ENCODE measurements at regions not wholly inside any gene's neighbourhood (a gene's known extent, or its start where the extent isn't known, plus 50 kb on each side); places are given as distances from the start of the nearest gene placed in this dataset.
"Not testable (repeated sequence)": the region's sequence is repeated elsewhere in the genome, so short reads cannot be mapped to it uniquely, and the experiment has no call there.

DNA sequence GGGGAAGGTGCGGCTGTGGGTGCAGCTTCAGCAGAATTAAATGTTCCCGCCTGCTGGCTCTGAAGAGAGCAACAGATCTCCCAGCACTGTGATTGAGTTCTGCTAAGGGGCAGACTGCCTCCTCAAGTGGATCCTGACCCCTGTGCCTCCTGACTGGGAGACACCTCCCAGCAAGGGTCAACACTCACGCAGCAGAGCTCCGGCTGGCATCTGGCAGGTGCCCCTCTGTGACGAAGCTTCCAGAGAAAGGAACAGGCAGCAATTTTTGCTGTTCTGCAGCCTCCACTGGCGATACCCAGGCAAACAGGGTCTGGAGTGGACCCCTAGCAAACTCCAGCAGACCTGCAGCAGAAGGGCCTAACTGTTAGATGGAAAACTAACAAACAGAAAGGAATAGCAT, 454.3 kb upstream of the MIR17HG start:
- DNase-seq (ENCODE audit: low read depth, low spot score): not testable (repeated sequence)

DNA sequence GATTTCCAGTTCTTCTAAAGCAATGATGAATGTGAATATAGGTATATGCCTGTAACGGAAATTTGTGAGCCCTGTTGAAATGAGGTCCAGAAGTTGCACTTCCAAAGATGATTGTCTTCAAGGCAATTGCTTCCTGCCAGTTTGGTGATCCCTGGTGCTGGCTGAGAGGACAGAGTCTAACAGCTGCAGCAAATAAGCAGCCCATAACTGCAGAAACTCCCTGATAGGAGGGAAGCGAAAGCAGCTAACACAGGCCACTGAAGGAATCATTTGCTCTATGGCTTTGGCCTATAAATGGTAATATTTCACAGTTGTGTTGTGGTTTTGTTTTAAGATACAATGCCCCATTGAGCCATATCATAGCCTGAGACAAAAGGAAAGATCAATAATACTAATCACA, 451.5 kb upstream of the MIR17HG start:
- no peak for DNase-seq (ENCODE audit: low read depth, low spot score)

GRCh38 chr13:90898811-90899210, 448.7 kb upstream of the MIR17HG start:
- DNase-seq (ENCODE audit: low read depth, low spot score): no peak

GRCh38 chr13:90899416-90899815, 448.1 kb upstream of the MIR17HG start:
- no peak for DNase-seq (ENCODE audit: low read depth, low spot score)

DNA sequence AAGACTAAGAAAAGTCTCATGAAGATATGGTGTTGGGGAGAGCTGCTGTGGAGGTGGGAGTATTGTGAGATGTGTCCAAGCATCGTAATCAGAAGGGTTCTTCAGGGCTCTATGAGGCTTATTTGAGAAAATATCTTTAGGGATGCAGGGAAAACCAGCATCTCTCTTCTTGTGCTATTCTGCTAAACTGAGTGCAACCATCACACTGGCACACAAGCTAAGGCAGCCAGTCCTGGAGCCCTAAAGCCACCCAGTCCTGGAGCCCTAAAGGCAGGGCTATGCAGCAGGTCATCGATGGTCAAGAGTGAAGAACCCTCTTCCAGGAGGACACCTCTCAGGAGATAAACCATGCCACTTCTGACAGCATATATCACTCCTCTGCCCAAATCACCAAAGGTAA, 445.2 kb upstream of the MIR17HG start:
- no peak for DNase-seq (ENCODE audit: low read depth, low spot score)

DNA sequence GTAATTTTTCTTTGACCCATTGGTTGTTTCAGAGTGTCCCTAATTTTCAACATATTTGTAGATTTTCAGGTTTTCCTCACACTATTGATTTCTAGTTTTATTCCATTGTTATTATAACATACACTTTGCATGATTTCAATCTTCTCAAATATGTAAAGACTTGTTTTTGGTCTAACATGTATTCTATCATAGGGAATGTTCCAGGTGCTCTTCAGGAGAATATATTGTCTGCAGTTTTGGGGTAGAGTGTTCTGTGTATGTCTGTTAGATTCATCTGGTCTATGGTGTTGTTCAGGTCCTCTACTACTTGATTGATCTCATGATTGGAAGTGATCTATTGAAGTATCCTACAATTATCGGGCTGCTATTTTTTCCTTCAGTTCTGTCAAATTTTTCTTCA, 440.9 kb upstream of the MIR17HG start:
- no peak for DNase-seq (ENCODE audit: low read depth, low spot score)

GRCh38 chr13:90908792-90909191, 438.7 kb upstream of the MIR17HG start:
- DNase-seq (ENCODE audit: low read depth, low spot score): no peak

- DNase-seq (ENCODE audit: low read depth, low spot score): no peak
Observed at GRCh38 chr13:90910018-90910639, 437.4 kb upstream of the MIR17HG start.

- no peak for DNase-seq (ENCODE audit: low read depth, low spot score)
Observed at GRCh38 chr13:90912247-90912646, 435.2 kb upstream of the MIR17HG start.

GRCh38 chr13:90918536-90918935, 429.0 kb upstream of the MIR17HG start:
- no peak for DNase-seq (ENCODE audit: low read depth, low spot score)

DNA sequence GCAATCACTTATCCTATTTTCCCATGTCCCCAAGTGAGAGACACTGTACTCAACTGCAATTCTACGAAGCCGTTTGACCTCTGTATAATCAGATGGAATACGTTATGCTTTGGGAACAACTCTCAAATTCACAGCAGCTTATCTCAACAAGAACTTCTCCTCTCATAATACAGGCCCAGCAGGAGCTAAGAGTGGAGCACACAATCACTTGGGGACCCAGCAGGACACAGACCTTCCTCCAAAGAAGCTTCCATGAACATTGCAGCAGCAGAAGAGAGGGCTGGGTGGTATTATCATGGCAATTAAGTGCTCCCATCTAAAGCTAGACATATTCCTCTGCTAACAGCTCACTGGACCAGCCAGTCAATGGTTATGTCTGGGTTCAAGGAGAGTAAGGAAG, 428.3 kb upstream of the MIR17HG start:
- no peak for DNase-seq (ENCODE audit: low read depth, low spot score)

- DNase-seq (ENCODE audit: low read depth, low spot score): no peak
Observed at GRCh38 chr13:90926459-90926858, 421.0 kb upstream of the MIR17HG start.

DNA sequence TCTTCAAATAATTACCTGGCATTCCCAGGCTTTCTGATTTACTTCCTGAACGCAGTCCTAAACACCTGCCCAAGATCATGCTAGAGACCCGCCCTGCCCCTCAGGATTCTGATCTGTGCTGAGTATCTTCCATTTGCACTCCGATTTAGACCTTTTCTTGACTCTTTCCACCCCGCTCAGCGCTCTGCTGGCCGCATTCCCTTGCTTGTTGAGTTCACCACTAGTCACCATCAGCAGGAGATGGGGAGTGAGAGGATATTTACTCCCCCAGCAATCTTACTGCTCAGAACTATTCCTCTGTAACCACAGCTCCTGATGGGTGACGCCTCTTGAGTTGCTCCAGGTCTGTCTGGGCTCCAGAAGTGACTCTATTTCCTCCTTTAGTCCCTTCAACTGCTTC, 419.4 kb upstream of the MIR17HG start:
- DNase-seq (ENCODE audit: low read depth, low spot score): no peak

GRCh38 chr13:90933097-90933826, 414.2 kb upstream of the MIR17HG start:
- no peak for DNase-seq (ENCODE audit: low read depth, low spot score)

DNA sequence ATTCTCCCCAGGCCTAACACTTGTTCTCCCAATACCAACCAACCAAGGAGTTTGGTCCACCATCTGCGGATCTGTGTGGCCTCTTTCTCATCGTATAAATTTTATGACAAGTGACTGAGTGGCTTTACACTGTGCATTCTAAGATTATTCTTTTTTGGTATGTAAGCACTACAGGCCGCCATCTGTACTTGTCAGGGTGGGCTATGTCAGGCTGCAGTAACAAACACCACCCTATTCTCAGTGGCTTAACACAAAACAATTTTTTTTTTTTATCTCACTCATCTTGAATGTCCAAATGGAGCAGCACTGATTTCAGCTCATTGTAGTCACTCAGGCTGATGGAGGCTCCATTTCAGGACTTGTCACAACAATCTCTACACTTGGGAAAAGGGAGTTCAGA, 412.7 kb upstream of the MIR17HG start:
- no peak for DNase-seq (ENCODE audit: low read depth, low spot score)

DNA sequence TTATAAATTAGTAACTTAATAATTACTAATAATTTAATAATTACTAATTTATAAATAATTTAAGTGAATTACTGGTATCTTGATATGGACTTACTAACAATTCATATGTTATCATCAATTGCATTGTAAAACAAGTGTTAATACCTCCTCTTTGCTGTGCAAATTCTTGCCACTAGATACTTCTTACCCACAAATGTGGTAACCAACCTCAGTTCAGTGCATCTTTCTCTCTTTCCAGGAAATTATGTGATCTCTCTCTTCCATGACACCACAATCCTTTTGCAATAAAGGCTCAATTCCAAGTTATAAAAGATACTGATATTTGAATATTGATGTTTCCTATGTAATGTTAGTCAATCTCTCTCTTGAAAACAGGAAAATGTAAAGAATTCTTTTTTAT, 408.6 kb upstream of the MIR17HG start:
- DNase-seq (ENCODE audit: low read depth, low spot score): no peak

DNA sequence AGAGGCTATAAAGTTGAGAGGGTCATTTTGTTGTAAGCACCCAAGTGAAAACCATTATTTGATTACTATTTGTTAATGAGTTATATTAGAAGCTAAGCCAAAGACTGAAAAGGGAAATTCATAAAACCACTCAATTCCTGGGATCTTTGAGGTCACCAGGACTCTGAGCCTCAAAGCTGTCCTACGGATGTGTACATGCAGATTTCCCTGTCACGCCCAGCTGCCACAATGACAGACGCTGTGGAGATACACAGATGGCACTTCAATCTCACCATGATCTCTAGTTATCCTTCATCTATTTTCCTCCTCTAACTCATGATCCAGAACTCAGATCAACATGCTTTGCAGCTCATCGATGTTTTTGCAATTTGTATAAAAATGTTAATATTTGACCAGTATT, 403.5 kb upstream of the MIR17HG start:
- no peak for DNase-seq (ENCODE audit: low read depth, low spot score)

DNA sequence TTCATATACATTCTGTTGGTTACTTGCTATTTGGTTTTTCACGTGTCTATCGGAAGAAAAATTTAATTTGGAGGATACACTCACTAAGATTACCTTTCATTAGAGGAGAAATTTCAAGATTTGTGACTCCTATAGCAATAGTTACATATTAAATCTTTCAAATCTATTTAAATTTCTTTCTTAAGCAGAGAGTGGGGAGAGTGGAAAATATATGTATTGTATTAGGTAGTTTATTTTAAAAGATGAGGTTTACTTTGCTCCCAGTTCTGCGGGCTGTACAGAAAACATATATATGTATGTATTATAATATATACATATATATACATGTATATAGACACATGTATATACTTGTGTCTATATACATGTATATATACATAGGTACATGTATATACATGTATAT, 402.3 kb upstream of the MIR17HG start:
- not testable (repeated sequence) for DNase-seq (ENCODE audit: low read depth, low spot score)

DNA sequence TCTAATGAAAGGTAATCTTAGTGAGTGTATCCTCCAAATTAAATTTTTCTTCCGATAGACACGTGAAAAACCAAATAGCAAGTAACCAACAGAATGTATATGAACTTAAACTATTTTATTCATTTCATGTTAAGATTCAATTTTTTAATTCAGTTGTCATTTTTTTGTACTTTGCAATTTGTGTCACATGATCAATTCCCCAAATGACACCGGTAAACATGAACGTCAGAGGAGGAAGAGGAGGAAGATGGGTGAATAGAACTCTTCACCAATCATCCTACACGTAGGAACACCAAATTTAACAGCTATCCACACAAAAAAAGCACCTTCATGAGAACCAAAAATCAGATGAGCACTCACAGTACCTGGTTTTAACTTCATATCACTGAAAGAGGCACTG, 401.4 kb upstream of the MIR17HG start:
- DNase-seq (ENCODE audit: low read depth, low spot score): not testable (repeated sequence)

DNA sequence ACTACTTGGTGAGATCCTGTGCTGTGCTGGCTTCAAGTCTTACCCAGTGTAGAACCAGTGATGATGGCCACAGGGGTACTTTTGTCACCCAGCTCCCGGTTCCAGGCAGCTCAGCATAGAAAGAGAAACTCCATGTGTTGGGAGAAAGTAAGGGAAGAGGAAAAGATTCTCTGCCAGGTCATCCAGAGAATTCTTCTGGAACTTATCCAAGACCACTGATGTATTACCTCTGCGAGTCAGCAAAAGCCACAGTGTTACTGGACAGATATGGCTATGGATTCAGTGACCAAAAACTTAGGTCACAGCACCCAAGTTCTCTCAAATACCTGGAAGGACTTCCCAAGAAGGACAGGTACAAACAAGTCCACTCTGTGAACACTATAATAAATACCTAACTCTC, 399.5 kb upstream of the MIR17HG start:
- DNase-seq (ENCODE audit: low read depth, low spot score): no peak

- no peak for DNase-seq (ENCODE audit: low read depth, low spot score)
Observed at GRCh38 chr13:90950160-90950559, 397.3 kb upstream of the MIR17HG start.

- DNase-seq (ENCODE audit: low read depth, low spot score): no peak
Observed at GRCh38 chr13:90951663-90952062, 395.8 kb upstream of the MIR17HG start.

DNA sequence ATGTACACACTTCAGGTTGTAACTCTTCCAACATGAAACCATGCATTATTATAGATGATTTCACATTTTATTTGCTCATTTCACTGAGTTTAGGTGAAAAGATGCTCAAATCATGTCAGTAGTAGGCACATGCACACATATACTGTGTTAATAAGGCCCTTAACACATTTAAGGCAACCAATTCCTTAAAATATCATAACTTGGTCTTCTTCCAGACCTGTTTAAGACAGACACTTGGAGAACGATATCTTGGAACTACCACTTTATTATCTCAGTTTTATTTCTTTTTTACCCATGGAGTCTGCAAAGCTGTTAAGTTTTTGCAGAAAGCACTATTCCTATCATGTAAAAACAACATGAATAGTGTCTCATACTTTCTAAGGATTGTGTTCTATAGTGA, 395.2 kb upstream of the MIR17HG start:
- no peak for DNase-seq (ENCODE audit: low read depth, low spot score)

Measured in pulmonary artery endothelial cell (primary cell).